ENCODE measurements at regions not wholly inside any gene's neighbourhood (a gene's known extent, or its start where the extent isn't known, plus 50 kb on each side); places are given as distances from the start of the nearest gene placed in this dataset.

- Histone ChIP-seq H3K4me3 (ENCODE audit: control extremely low read depth in 1 of 5, extremely low read depth in 1 of 5, insufficient read depth in 1 of 5, low read depth in 2 of 5, low read length in 4 of 5) (no peak overlapping the region), H3K4me2 (replicated peaks; ENCODE audit: low read depth, low read length, poor library complexity, severe bottlenecking) (no peak overlapping the region), H4K20me1 (ENCODE audit: control insufficient read depth, insufficient read depth, low read length, poor library complexity, severe bottlenecking) (no peaks in the 10 kb centered on the region), H3K27me3 (replicated peaks in 1 of 4; ENCODE audit: control extremely low read depth in 1 of 4, control insufficient read depth in 3 of 4, insufficient read depth in 4 of 4, low read length in 3 of 4) (no peaks in the 10 kb centered on the region), H3K27ac (ENCODE audit: low read length in 2 of 2) (no peak overlapping the region), H3K9me3 (ENCODE audit: control extremely low read depth in 1 of 3, control insufficient read depth in 2 of 3, insufficient read depth in 1 of 3, low read length in 2 of 3) (no peaks in the 10 kb centered on the region), H3K4me1 (ENCODE audit: control insufficient read depth in 2 of 2, insufficient read depth in 2 of 2, low read length in 2 of 2) (no peaks in the 10 kb centered on the region), H3K9ac (ENCODE audit: low read length) (no peak overlapping the region), H3K36me3 (replicated peaks in 1 of 2; ENCODE audit: control extremely low read depth in 1 of 2, control insufficient read depth in 1 of 2, extremely low read depth in 1 of 2, insufficient read depth in 2 of 2, low read length in 1 of 2) (no peaks in the 10 kb centered on the region), H2AFZ (ENCODE audit: insufficient read depth, low read depth, low read length, poor library complexity, severe bottlenecking) (no peak overlapping the region), H3K79me2 (ENCODE audit: control insufficient read depth, insufficient read depth, low read length) (no peaks in the 10 kb centered on the region)
- no peaks in the 10 kb centered on the region for H3K9me3 Mint-ChIP-seq (ENCODE audit: insufficient read depth)
- no peak overlapping the region for H3K4me3 Mint-ChIP-seq
- no peak for ATAC-seq (ENCODE audit: low read depth)
- TF ChIP-seq EZH2 (IDR thresholded peaks at IDR 0.05; ENCODE audit: borderline replicate concordance, insufficient read depth, low read depth, low read length, poor library complexity, severe bottlenecking) = no peak
- TF ChIP-seq CTCF (IDR thresholded peaks at IDR 0.05) = no peak
- intact Hi-C loops (cut with micrococcal nuclease) = no loop called here
- no peaks in the 10 kb centered on the region for H3K4me1 Mint-ChIP-seq
- CTCF ChIA-PET = no interaction called here
- no CpG with 5 or more reads among the region's 6 CpGs for WGBS (ENCODE audit: insufficient coverage)
- POLR2A ChIA-PET = no interaction called here
- DNase-seq = no peak
- H3K27me3 Mint-ChIP-seq = no peaks in the 10 kb centered on the region
- H3K27ac Mint-ChIP-seq = no peak overlapping the region
These were observed 416.0 kb upstream of the GALNTL6 start for GRCh38 chr4:171397175-171397574.

DNA sequence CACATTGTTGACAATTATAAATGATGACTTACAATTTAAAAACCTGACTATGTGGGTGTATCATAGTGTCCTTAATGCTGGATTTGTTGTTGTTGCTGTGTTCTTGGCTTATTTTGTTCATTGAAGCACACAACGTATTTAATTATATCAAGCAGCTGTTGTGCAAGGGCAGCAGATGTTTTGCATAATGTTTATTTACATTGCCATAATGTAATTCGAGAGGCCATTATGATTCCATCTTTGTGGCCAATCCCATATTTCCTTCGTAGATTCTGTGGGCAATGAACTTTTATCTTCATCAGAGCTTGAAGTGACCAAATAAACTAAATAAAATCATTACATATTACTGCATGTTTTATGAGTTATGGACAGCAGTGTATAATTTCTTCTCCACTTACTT is 422.6 kb upstream of the GALNTL6 start:
- H3K4me1 Mint-ChIP-seq = no peaks in the 10 kb centered on the region
- ChIA-PET POLR2A (no interaction called here), CTCF (no interaction called here)
- Histone ChIP-seq H4K20me1 (ENCODE audit: control insufficient read depth, insufficient read depth, low read length, poor library complexity, severe bottlenecking) (no peaks in the 10 kb centered on the region), H3K9ac (ENCODE audit: low read length) (no peak overlapping the region), H2AFZ (ENCODE audit: insufficient read depth, low read depth, low read length, poor library complexity, severe bottlenecking) (no peak overlapping the region), H3K36me3 (replicated peaks in 1 of 2; ENCODE audit: control extremely low read depth in 1 of 2, control insufficient read depth in 1 of 2, extremely low read depth in 1 of 2, insufficient read depth in 2 of 2, low read length in 1 of 2) (no peaks in the 10 kb centered on the region), H3K4me1 (ENCODE audit: control insufficient read depth in 2 of 2, insufficient read depth in 2 of 2, low read length in 2 of 2) (no peaks in the 10 kb centered on the region), H3K4me2 (replicated peaks; ENCODE audit: low read depth, low read length, poor library complexity, severe bottlenecking) (no peak overlapping the region), H3K79me2 (ENCODE audit: control insufficient read depth, insufficient read depth, low read length) (no peaks in the 10 kb centered on the region), H3K27me3 (replicated peaks in 1 of 4; ENCODE audit: control extremely low read depth in 1 of 4, control insufficient read depth in 3 of 4, insufficient read depth in 4 of 4, low read length in 3 of 4) (no peaks in the 10 kb centered on the region), H3K27ac (ENCODE audit: low read length in 2 of 2) (no peak overlapping the region), H3K9me3 (ENCODE audit: control extremely low read depth in 1 of 3, control insufficient read depth in 2 of 3, insufficient read depth in 1 of 3, low read length in 2 of 3) (peaks cover 0 to 2% (median 0%) of the 10 kb centered on the region in 3 donors), H3K4me3 (ENCODE audit: control extremely low read depth in 1 of 5, extremely low read depth in 1 of 5, insufficient read depth in 1 of 5, low read depth in 2 of 5, low read length in 4 of 5) (no peak overlapping the region)
- WGBS (ENCODE audit: insufficient coverage) = no CpG with 5 or more reads among the region's 3 CpGs
- intact Hi-C loops (cut with micrococcal nuclease) = no loop called here
- ATAC-seq (ENCODE audit: low read depth) (no peak), DNase-seq (no peak)
- H3K27ac Mint-ChIP-seq = no peak overlapping the region
- H3K4me3 Mint-ChIP-seq = no peak overlapping the region
- H3K9me3 Mint-ChIP-seq (ENCODE audit: insufficient read depth) = no peaks in the 10 kb centered on the region
- H3K27me3 Mint-ChIP-seq = no peaks in the 10 kb centered on the region
- no peak for TF ChIP-seq EZH2 (IDR thresholded peaks at IDR 0.05; ENCODE audit: borderline replicate concordance, insufficient read depth, low read depth, low read length, poor library complexity, severe bottlenecking)
- no peak for TF ChIP-seq CTCF (IDR thresholded peaks at IDR 0.05)
